Adrenal gland (tissue), 5 donors: ENCODE measurements at regions not wholly inside any gene's neighbourhood (a gene's known extent, or its start where the extent isn't known, plus 50 kb on each side); places are given as distances from the start of the nearest gene placed in this dataset.

ENCODE experiments used
- POLR2A ChIP-seq, 2 donors: fragments of 450-650 bp; IDR thresholded peaks; one replicate each; pipeline ENCODE4 v1.6.1; 2017; ENCODE audit warnings: antibody characterized with exemption in 2 of 2, mild to moderate bottlenecking in 2 of 2, moderate library complexity in 1 of 2
- TF ChIP-seq, protein P1 (sequence below), 6 experiments: fragments of 450-650 bp in 4 of 6; fragments of 200-600 bp in 2 of 6; sonication (generic) in 1 of 6; IDR thresholded peaks; 1 replicate in 5 of 6; 2 replicates in 1 of 6; pipeline versions ENCODE4 v1.5.1 to v1.8.0; 2016 to 2021; ENCODE audit warnings: antibody characterized with exemption in 6 of 6, mild to moderate bottlenecking in 2 of 6, moderate library complexity in 1 of 6
- donor health status: DM: no; HTN: no; CAD: no.

DNA sequence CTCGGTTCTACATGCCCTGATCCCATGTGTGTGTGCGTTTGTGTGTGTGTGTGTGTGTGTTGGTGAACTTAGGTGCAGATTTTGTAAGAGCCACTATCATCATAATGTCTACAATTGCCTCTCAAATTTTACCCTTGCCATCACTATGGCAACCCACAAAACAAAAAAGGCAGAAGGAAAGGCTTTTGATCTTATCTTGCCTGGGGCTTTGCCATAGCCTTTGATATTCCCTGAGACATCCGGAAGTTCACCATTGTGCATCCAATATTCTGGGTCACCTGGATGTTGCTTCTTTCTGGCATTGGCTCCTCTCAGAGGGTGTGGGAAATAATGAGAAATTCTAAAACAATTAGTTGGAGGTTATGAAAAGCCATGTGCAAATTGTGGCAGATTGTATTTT, 114.7 kb downstream of the HAPSTR1 start:
- TF ChIP-seq, protein P1, sequence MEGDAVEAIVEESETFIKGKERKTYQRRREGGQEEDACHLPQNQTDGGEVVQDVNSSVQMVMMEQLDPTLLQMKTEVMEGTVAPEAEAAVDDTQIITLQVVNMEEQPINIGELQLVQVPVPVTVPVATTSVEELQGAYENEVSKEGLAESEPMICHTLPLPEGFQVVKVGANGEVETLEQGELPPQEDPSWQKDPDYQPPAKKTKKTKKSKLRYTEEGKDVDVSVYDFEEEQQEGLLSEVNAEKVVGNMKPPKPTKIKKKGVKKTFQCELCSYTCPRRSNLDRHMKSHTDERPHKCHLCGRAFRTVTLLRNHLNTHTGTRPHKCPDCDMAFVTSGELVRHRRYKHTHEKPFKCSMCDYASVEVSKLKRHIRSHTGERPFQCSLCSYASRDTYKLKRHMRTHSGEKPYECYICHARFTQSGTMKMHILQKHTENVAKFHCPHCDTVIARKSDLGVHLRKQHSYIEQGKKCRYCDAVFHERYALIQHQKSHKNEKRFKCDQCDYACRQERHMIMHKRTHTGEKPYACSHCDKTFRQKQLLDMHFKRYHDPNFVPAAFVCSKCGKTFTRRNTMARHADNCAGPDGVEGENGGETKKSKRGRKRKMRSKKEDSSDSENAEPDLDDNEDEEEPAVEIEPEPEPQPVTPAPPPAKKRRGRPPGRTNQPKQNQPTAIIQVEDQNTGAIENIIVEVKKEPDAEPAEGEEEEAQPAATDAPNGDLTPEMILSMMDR (IDR thresholded peaks at IDR 0.05): no peak
- no peak for TF ChIP-seq POLR2A (IDR thresholded peaks at IDR 0.05)
